Lung (tissue), 11 donors: ENCODE measurements at regions not wholly inside any gene's neighbourhood (a gene's known extent, or its start where the extent isn't known, plus 50 kb on each side); places are given as distances from the start of the nearest gene placed in this dataset.

Experiments
- ATAC-seq: fragments of 200-7000 bp; cut with Tn5 transposase; one replicate; pipeline ENCODE4 v1.9.1; 2020; ENCODE audit warnings: moderate number of reproducible peaks; ENCODE audit not compliant: insufficient read depth, low FRiP score
- DNase-seq, 3 donors: peaks; one replicate each; pipeline ENCODE4 v3.0.0-alpha.2; 2013 to 2017
- H3K27ac ChIP-seq, 2 donors: one replicate each; pipeline ENCODE4 v1.5.1; 2013; ENCODE audit warnings: mild to moderate bottlenecking in 2 of 2, moderate library complexity in 2 of 2, control low read depth in 1 of 2, inconsistent platforms in 1 of 2, low read depth in 1 of 2, low read length in 1 of 2
- H3K27me3 ChIP-seq, 3 donors: one replicate each; pipeline ENCODE4 v1.5.1; 2013; ENCODE audit warnings: low read length in 2 of 3; ENCODE audit not compliant: control insufficient read depth in 3 of 3, insufficient read depth in 3 of 3
- H3K36me3 ChIP-seq, 4 donors: one replicate each; pipeline ENCODE4 v1.5.1; 2013; ENCODE audit warnings: low read length in 4 of 4, mild to moderate bottlenecking in 1 of 4, moderate library complexity in 1 of 4; ENCODE audit not compliant: control insufficient read depth in 4 of 4, insufficient read depth in 4 of 4
- H3K4me1 ChIP-seq, 5 donors: one replicate each; pipeline ENCODE4 v1.5.1; 2013; ENCODE audit warnings: low read length in 5 of 5, mild to moderate bottlenecking in 2 of 5, moderate library complexity in 1 of 5; ENCODE audit not compliant: control insufficient read depth in 5 of 5, insufficient read depth in 5 of 5
- H3K4me3 ChIP-seq: one replicate; pipeline ENCODE4 v1.5.1; 2013; ENCODE audit warnings: mild to moderate bottlenecking, control low read depth, moderate library complexity
- H3K9ac ChIP-seq, 2 donors: one replicate each; pipeline ENCODE4 v1.5.1; 2013; ENCODE audit warnings: low read length in 2 of 2, control low read depth in 1 of 2; ENCODE audit not compliant: insufficient read depth in 1 of 2
- H3K9me3 ChIP-seq, 4 donors: one replicate each; pipeline ENCODE4 v1.5.1; 2013; ENCODE audit warnings: low read length in 3 of 4, mild to moderate bottlenecking in 1 of 4, moderate library complexity in 1 of 4; ENCODE audit not compliant: control insufficient read depth in 4 of 4, insufficient read depth in 3 of 4
- WGBS, 2 donors: extraction: QIAGEN DNeasy Blood & Tissue Kit; methylation state at CpG; one replicate each; pipeline ENCODE4 v1.1.7; 2013; 5-methylcytosine and 5-hydroxymethylcytosine counted together
- TF ChIP-seq, protein P1 (sequence below): IDR thresholded peaks from 2 replicates; pipeline ENCODE4 v1.5.1; 2012; ENCODE audit warnings: mild to moderate bottlenecking; ENCODE audit errors: control extremely low read depth, extremely low read depth
- donor health status: control.
- donor health status: control.
- donor health status: Bipolar disorder and iron deficiency.
- donor health status: healthy.
- donor health status: DM: yes; HTN: yes; CAD: no.

DNA sequence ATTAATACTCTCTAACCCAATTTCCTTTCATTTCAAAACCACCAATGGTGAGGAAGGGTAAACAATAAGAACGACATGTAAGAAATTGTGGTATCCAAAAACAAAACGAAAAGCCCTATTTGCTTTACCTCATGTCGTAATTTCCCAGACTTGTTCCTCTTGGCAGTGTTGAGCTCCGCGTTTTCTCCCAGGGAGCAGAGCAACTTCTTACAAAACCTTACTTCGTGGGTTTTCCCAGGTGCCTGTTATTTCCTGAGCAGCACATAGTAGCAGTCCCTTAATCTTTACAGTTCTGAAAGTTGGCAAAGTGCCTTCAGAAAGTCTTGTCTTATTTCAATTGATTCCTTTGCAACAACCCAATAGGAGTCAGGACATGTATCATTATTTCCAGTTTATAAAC, 207.9 kb upstream of the MARCKS start:
- H3K4me1 ChIP-seq: peaks cover 0 to 4% (median 0%) of the 10 kb centered on the region in 5 donors
- no peaks in the 10 kb centered on the region for H3K27me3 ChIP-seq
- ATAC-seq: peak; percentile 36
- H3K4me3 ChIP-seq: no peak overlapping the region
- H3K27ac ChIP-seq: no peak overlapping the region
- TF ChIP-seq, protein P1, sequence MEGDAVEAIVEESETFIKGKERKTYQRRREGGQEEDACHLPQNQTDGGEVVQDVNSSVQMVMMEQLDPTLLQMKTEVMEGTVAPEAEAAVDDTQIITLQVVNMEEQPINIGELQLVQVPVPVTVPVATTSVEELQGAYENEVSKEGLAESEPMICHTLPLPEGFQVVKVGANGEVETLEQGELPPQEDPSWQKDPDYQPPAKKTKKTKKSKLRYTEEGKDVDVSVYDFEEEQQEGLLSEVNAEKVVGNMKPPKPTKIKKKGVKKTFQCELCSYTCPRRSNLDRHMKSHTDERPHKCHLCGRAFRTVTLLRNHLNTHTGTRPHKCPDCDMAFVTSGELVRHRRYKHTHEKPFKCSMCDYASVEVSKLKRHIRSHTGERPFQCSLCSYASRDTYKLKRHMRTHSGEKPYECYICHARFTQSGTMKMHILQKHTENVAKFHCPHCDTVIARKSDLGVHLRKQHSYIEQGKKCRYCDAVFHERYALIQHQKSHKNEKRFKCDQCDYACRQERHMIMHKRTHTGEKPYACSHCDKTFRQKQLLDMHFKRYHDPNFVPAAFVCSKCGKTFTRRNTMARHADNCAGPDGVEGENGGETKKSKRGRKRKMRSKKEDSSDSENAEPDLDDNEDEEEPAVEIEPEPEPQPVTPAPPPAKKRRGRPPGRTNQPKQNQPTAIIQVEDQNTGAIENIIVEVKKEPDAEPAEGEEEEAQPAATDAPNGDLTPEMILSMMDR: no peak
- H3K9me3 ChIP-seq: no peaks in the 10 kb centered on the region
- 15 to 37% methylated on average over 6 of the region's 6 CpGs for WGBS, 2 donors
- DNase-seq: no peak
- no peak overlapping the region for H3K9ac ChIP-seq
- H3K36me3 ChIP-seq: no peaks in the 10 kb centered on the region

DNA sequence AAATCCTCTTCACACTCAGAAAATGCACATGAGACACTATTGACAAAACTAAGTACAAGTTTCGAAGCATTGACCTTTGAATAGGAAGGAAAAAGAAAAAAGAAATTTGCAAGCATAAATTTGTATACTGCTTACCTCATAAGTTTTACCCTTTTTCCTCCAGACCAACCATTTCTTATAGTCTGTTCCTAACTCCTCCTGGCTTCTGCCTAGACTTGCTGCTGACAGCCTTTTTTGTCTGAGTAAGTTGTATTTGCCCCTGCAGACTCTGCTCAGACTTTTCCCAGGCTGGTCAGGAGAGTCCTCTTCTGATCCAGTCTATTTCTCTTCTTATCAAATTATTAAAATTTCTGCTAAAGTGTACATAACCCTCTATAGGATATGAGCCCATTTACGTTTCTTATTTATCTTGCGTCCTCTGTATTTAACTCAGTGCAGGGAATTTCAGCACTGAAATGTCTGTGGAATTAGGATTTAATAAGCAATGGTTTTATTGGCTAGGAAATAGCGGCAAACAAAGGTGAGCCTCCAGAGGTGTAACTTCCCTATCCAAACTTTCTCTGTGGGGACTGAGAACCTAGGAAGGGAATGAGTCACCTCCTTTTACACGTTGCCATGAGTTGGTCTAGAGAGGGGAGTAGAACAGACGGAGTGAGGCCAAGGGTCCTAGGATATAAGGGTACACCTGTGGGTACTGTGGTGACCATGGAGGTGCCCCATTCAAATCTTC, 207.1 kb upstream of the MARCKS start:
- TF ChIP-seq, protein P1: no peak
- Histone ChIP-seq H3K9ac (no peak overlapping the region), H3K27me3 (no peaks in the 10 kb centered on the region), H3K27ac (no peak overlapping the region), H3K9me3 (no peaks in the 10 kb centered on the region), H3K4me1 (peaks cover 0 to 4% (median 0%) of the 10 kb centered on the region in 5 donors), H3K4me3 (no peak overlapping the region), H3K36me3 (no peaks in the 10 kb centered on the region)
- DNase-seq: no peak
- ATAC-seq: no peak
- 79 to 84% methylated on average over 6 of the region's 6 CpGs for WGBS, 2 donors

DNA sequence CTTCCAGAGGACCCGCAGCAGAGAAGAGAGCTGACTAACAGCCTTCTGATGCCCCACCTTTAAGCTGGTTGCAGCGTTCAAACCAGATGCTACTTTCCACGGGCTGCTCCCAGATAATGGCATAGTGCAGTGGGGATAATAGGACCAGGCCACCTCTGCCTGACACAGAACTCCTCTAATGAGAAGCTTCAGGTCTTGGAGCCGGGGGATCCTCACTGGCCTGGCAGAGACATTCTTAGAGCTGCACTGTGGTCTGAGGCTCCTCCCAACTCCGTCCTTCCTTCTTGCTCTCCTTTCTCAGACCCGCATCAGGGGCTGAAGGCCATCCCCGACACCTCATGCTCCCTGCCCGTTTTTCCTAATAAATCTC, 206.6 kb upstream of the MARCKS start:
- Histone ChIP-seq H3K27me3 (no peaks in the 10 kb centered on the region), H3K36me3 (no peaks in the 10 kb centered on the region), H3K9ac (no peak overlapping the region), H3K4me1 (peaks cover 0 to 4% (median 0%) of the 10 kb centered on the region in 5 donors), H3K27ac (no peak overlapping the region), H3K9me3 (no peaks in the 10 kb centered on the region), H3K4me3 (no peak overlapping the region)
- no peak for DNase-seq
- no peak for ATAC-seq
- TF ChIP-seq, protein P1: no peak
- WGBS, 2 donors: 93% methylated on average over 8 of the region's 8 CpGs

DNA sequence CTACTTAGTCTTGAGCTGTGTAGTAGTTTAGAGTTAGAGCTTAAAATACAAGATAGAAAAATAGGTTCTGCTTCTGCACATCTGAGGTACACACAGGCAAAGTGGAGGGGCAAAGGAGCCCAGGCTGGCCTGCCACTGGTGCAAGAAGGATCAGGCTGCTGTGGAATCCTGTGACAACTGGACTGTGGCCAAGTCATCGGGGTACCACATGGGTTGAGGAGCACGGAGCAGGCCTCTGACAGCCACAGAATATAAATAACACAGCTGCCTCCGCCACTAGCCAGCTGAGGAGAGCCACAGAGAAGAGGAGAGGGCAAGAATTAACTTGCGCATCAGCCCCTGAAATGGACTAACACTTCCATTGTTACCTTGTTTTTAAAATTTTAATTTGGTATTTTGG, 206.0 kb upstream of the MARCKS start:
- TF ChIP-seq, protein P1: no peak
- Histone ChIP-seq H3K36me3 (no peaks in the 10 kb centered on the region), H3K9ac (no peak overlapping the region), H3K27me3 (no peaks in the 10 kb centered on the region), H3K4me1 (peaks cover 0 to 4% (median 0%) of the 10 kb centered on the region in 5 donors), H3K4me3 (no peak overlapping the region), H3K9me3 (no peaks in the 10 kb centered on the region), H3K27ac (no peak overlapping the region)
- no peak for ATAC-seq
- DNase-seq: peak; percentile 64 to 72 (median 67)
- 40 to 70% methylated on average over 4 of the region's 4 CpGs for WGBS, 2 donors
